DOHH2 (cell line): ENCODE measurements at regions not wholly inside any gene's neighbourhood (a gene's known extent, or its start where the extent isn't known, plus 50 kb on each side); places are given as distances from the start of the nearest gene placed in this dataset.

Source experiments
- H3F3A ChIP-seq: fragments of 200-600 bp; sonication (generic), shearing (Covaris generic); 2 replicates; pipeline ENCODE4 v1.6.0; 2016; ENCODE audit warnings: antibody characterized with exemption, mild to moderate bottlenecking; ENCODE audit not compliant: control insufficient read depth, insufficient read depth
- H3K27ac ChIP-seq: fragments of 200-600 bp; sonication (generic); 2 replicates; pipeline ENCODE4 v1.5.1; 2014; ENCODE audit warnings: low read depth, mild to moderate bottlenecking, low read length, moderate library complexity
- H3K27me3 ChIP-seq: fragments of 200-600 bp; sonication (generic); 2 replicates; pipeline ENCODE4 v1.6.1; 2014; ENCODE audit warnings: mild to moderate bottlenecking, low read length, mixed read lengths; ENCODE audit not compliant: control insufficient read depth
- H3K36me3 ChIP-seq: fragments of 200-600 bp; sonication (generic); 2 replicates; pipeline ENCODE4 v1.6.1; 2014; ENCODE audit warnings: mild to moderate bottlenecking, low read length, moderate library complexity, mixed read lengths; ENCODE audit not compliant: control insufficient read depth
- H3K4me1 ChIP-seq: fragments of 200-600 bp; sonication (generic); 2 replicates; pipeline ENCODE4 v1.6.1; 2014; ENCODE audit warnings: mild to moderate bottlenecking, low read length, mixed read lengths; ENCODE audit not compliant: control insufficient read depth
- H3K4me2 ChIP-seq: fragments of 200-600 bp; sonication (generic); 2 replicates; pipeline ENCODE4 v1.6.0; 2014; ENCODE audit warnings: mild to moderate bottlenecking, low read length, moderate library complexity
- H3K4me3 ChIP-seq: fragments of 200-600 bp; sonication (generic); 2 replicates; pipeline ENCODE4 v1.5.1; 2014; ENCODE audit warnings: mild to moderate bottlenecking, low read length, mixed read lengths
- H3K79me2 ChIP-seq: fragments of 200-600 bp; sonication (generic); 2 replicates; pipeline ENCODE4 v1.6.1; 2014; ENCODE audit warnings: mild to moderate bottlenecking, low read length, mixed read lengths; ENCODE audit not compliant: control insufficient read depth
- H3K9me2 ChIP-seq: fragments of 200-600 bp; sonication (generic); replicated peaks from 2 replicates; pipeline ENCODE4 v1.6.1; 2014; ENCODE audit warnings: mild to moderate bottlenecking, low read length, mixed read lengths; ENCODE audit not compliant: control insufficient read depth
- H3K9me3 ChIP-seq: fragments of 200-600 bp; sonication (generic); 2 replicates; pipeline ENCODE4 v1.6.1; 2014; ENCODE audit warnings: antibody characterized with exemption, low read length, mixed read lengths; ENCODE audit not compliant: control insufficient read depth, insufficient read depth
- H4K20me1 ChIP-seq: fragments of 200-600 bp; sonication (generic); 2 replicates; pipeline ENCODE4 v1.6.0; 2014; ENCODE audit warnings: low read depth, mild to moderate bottlenecking, antibody characterized with exemption, low read length, moderate library complexity; ENCODE audit not compliant: control insufficient read depth, insufficient read depth
- EZH2phosphoT487 ChIP-seq: fragments of 200-600 bp; sonication (generic); IDR thresholded peaks from 2 replicates; pipeline ENCODE4 v1.6.1; 2017; ENCODE audit warnings: borderline replicate concordance, mild to moderate bottlenecking, antibody characterized with exemption, low read length, moderate library complexity, mixed read lengths
- TF ChIP-seq, protein P1 (sequence below): fragments of 200-600 bp; sonication (generic); IDR thresholded peaks from one replicate; pipeline ENCODE4 v1.5.1; 2014; ENCODE audit warnings: antibody characterized with exemption, mild to moderate bottlenecking, low read depth, low read length; ENCODE audit not compliant: poor library complexity, severe bottlenecking

DNA sequence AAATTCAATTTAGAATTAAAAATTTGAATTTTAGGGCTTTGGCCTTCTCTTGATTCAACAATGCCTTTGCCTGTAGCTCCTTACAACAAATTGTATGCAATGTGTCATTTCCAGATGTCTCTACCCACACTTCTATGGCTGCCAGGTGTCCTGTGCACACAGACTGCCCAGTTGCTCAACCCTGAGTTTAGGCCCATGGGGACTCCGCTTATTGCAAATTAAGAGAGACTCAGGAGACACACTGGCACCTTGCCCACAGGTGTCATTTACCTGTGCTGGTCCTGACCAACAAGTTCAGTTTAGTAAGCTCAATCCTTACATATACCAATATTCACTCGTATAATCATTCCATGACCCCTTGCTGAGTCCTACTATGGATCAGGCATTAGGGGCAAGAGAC is 236.1 kb downstream of the OMA1 start:
- no peak overlapping the region for H3K4me3 ChIP-seq
- no peaks in the 10 kb centered on the region for H3K9me2 ChIP-seq
- H4K20me1 ChIP-seq, result no peaks in the 10 kb centered on the region
- H3K27me3 ChIP-seq, result no peaks in the 10 kb centered on the region
- no peak overlapping the region for H3K4me2 ChIP-seq
- TF ChIP-seq, protein P1, sequence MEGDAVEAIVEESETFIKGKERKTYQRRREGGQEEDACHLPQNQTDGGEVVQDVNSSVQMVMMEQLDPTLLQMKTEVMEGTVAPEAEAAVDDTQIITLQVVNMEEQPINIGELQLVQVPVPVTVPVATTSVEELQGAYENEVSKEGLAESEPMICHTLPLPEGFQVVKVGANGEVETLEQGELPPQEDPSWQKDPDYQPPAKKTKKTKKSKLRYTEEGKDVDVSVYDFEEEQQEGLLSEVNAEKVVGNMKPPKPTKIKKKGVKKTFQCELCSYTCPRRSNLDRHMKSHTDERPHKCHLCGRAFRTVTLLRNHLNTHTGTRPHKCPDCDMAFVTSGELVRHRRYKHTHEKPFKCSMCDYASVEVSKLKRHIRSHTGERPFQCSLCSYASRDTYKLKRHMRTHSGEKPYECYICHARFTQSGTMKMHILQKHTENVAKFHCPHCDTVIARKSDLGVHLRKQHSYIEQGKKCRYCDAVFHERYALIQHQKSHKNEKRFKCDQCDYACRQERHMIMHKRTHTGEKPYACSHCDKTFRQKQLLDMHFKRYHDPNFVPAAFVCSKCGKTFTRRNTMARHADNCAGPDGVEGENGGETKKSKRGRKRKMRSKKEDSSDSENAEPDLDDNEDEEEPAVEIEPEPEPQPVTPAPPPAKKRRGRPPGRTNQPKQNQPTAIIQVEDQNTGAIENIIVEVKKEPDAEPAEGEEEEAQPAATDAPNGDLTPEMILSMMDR, result no peak
- TF ChIP-seq EZH2phosphoT487, result no peak
- no peaks in the 10 kb centered on the region for H3K36me3 ChIP-seq
- no peak overlapping the region for H3K27ac ChIP-seq
- H3F3A ChIP-seq, result no peaks in the 10 kb centered on the region
- H3K79me2 ChIP-seq, result no peaks in the 10 kb centered on the region
- no peaks in the 10 kb centered on the region; the same call in 1 of the 2 replicates for H3K9me3 ChIP-seq
- H3K4me1 ChIP-seq, result no peaks in the 10 kb centered on the region

DNA sequence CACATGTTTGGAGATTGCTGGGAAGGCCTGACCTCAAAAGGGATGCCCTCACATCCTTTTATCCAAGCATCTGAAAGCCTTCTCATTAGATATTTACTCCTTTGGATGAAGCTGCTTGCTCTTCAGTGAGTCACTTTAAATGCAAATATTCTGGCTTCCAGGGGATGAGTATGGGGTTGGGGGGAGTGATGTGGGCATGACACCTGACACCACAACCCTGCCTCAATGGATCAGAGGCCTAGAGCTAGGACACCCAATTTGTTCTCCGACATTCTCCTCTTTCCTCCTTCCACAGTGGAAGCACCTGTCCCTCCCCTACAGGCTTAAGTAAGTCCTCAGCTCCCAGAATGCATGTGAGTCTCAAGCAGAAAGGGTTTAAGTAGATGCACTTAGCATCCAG is 238.3 kb downstream of the OMA1 start:
- H3K9me2 ChIP-seq, result no peaks in the 10 kb centered on the region
- H4K20me1 ChIP-seq, result no peaks in the 10 kb centered on the region
- no peaks in the 10 kb centered on the region for H3F3A ChIP-seq
- TF ChIP-seq, protein P1, result no peak
- TF ChIP-seq EZH2phosphoT487, result no peak
- H3K4me1 ChIP-seq, result no peaks in the 10 kb centered on the region
- H3K27ac ChIP-seq, result no peak overlapping the region
- no peaks in the 10 kb centered on the region for H3K9me3 ChIP-seq
- no peaks in the 10 kb centered on the region for H3K27me3 ChIP-seq
- H3K4me2 ChIP-seq, result no peak overlapping the region
- no peaks in the 10 kb centered on the region for H3K79me2 ChIP-seq
- H3K36me3 ChIP-seq, result no peaks in the 10 kb centered on the region
- no peak overlapping the region for H3K4me3 ChIP-seq

DNA sequence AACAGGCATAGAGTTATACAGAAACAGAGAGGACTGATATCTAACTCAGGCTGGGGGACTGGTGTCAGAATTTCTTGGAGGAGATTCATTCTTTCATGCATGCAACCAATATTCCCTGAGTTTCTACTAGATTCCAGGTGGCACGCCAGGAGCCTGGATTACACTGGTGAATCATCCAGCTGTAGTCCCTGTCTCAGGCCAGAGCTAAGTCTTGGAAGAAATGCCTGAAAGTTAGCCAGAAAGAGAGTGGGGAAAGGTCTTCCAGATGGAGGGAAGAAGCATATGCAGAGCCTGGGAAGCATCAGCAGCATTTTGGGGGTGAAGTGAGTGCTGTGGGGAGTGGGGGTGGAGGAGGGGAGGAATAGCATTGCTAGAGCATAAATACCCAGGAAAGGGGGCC is 239.1 kb downstream of the OMA1 start:
- no peaks in the 10 kb centered on the region for H3K9me3 ChIP-seq

More for the DNA sequence above, 239.1 kb downstream of the OMA1 start:
- TF ChIP-seq, protein P1, result no peak
- TF ChIP-seq EZH2phosphoT487, result no peak
- Histone ChIP-seq H3K79me2 (no peaks in the 10 kb centered on the region), H3K9me2 (no peaks in the 10 kb centered on the region), H3F3A (no peaks in the 10 kb centered on the region), H4K20me1 (no peaks in the 10 kb centered on the region), H3K4me1 (no peaks in the 10 kb centered on the region), H3K27me3 (no peaks in the 10 kb centered on the region), H3K27ac (no peak overlapping the region), H3K36me3 (no peaks in the 10 kb centered on the region), H3K4me3 (no peak overlapping the region), H3K4me2 (no peak overlapping the region)
